Esophagus squamous epithelium (tissue), 4 donors: ENCODE measurements at regions not wholly inside any gene's neighbourhood (a gene's known extent, or its start where the extent isn't known, plus 50 kb on each side); places are given as distances from the start of the nearest gene placed in this dataset.

Source experiments
- CTCF ChIP-seq, 6 experiments: fragments of 450-650 bp in 4 of 6; fragments of 200-600 bp in 2 of 6; sonication (generic) in 2 of 6; IDR thresholded peaks; one replicate each; pipeline ENCODE4 v1.5.1; 2016 to 2019; ENCODE audit warnings: antibody characterized with exemption in 6 of 6, mild to moderate bottlenecking in 4 of 6, moderate library complexity in 4 of 6
- POLR2A ChIP-seq, 4 donors: fragments of 450-650 bp; IDR thresholded peaks; one replicate each; pipeline ENCODE4 v1.6.1; 2017; ENCODE audit warnings: antibody characterized with exemption in 4 of 4, mild to moderate bottlenecking in 4 of 4, moderate library complexity in 3 of 4

GRCh38 chr3:72130565-72130964, 345.6 kb upstream of the PROK2 start:
- TF ChIP-seq POLR2A (IDR thresholded peaks at IDR 0.05) (no peak), CTCF (IDR thresholded peaks at IDR 0.05) (no peak)
